ENCODE measurements at regions not wholly inside any gene's neighbourhood (a gene's known extent, or its start where the extent isn't known, plus 50 kb on each side); places are given as distances from the start of the nearest gene placed in this dataset.
A peak's percentile ranks its signal among the peaks of the same experiment; 100 is the strongest.

DNA sequence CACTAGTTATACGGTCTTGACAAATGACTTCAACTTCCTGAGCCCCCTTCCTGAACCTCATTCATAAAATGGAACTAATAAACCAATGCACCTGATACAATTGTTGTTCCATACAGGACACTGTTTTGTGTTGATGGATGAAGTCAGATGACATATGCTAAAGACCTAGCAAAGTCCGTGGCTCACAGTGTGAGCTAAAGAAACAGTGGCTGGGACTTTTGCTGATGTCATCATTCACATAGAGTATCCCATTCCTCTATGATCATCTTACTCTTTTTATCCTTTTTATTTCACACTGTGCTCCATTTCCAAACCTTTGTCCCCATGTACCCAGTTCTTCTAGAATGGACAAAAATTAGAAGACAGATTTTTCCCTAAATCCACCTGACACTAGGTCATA, 83.7 kb upstream of the KAZN start:
- Histone ChIP-seq H3K9me3 (replicated peaks; ENCODE audit: low read length) (no peaks in the 10 kb centered on the region), H3K4me3 (ENCODE audit: low read length) (no peak overlapping the region), H3K36me3 (ENCODE audit: insufficient read depth, low read length) (no peaks in the 10 kb centered on the region), H3K4me1 (ENCODE audit: control insufficient read depth, insufficient read depth, low read length) (peaks cover 20% of the 10 kb centered on the region), H3K4me2 (ENCODE audit: low read length) (no peak overlapping the region), H3K27me3 (ENCODE audit: control insufficient read depth, insufficient read depth, low read length) (no peaks in the 10 kb centered on the region), H3K9ac (ENCODE audit: low read depth, low read length) (no peak overlapping the region)

DNA sequence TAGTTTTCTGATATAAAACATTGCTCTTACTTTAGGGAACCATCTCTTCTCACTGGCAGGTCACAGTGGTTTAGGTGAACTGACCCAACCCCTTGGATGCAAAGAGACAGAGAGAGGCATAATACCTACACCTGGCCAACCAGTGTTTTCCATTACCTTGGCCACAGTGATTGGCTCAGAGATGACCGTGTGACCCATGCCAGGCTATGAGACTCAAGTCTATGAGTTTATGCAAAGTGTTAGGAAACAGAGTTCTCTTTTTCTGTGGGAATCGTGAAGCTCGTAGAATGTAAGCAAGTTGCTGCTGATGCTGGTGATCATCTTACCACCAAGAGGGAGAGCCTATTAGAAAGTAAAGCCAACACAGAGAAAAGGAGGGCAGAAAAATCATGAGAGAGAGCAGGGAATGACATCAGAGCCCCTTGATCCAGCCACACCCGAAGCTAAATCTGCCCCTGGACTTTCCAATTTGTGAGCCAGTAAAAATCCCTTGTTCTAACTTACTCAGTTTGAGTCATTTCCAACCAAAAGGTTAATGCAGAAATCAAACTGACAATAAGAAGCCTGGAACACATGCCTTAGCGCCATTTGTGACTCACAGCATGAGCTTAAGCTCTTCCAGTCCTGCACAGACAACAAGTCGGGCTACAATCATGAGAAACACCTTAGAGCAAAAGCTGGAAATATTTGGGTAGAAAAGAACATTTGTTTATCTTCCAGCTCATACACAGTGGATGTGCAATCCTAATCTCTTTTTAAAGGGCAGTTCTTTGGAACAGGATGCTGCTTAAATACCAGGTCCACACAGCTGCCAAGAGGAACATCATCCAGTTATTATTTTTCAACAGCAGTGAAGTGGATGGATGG, 81.3 kb upstream of the KAZN start:
- Histone ChIP-seq H3K9me3 (replicated peaks; ENCODE audit: low read length) (no peaks in the 10 kb centered on the region), H3K4me1 (ENCODE audit: control insufficient read depth, insufficient read depth, low read length) (peaks cover 44% of the 10 kb centered on the region), H3K4me3 (ENCODE audit: low read length) (no peak overlapping the region), H3K9ac (ENCODE audit: low read depth, low read length) (peak overlapping the region; percentile 66), H3K27me3 (ENCODE audit: control insufficient read depth, insufficient read depth, low read length) (no peaks in the 10 kb centered on the region), H3K36me3 (ENCODE audit: insufficient read depth, low read length) (no peaks in the 10 kb centered on the region), H3K4me2 (ENCODE audit: low read length) (peak overlapping the region; percentile 50)

DNA sequence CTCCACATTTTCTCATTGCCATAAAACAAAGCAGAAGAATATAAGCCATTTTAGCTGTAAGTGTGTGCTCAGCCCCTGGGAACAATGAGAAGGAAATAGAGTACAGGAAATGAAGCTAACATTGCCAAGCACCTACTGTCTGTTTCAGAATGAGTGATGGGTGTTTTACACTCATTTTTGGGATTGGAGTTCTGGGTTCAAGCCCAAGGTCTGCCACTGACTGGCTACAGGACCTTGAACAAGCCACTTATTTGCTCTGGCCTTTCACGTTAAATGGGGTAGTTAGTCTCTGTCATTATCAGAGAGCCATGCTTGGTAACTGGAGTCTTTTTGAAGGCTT, 80.7 kb upstream of the KAZN start:
- Histone ChIP-seq H3K4me1 (ENCODE audit: control insufficient read depth, insufficient read depth, low read length) (peaks cover 50% of the 10 kb centered on the region), H3K4me3 (ENCODE audit: low read length) (peak overlapping the region; percentile 23), H3K4me2 (ENCODE audit: low read length) (peak overlapping the region; percentile 50), H3K9ac (ENCODE audit: low read depth, low read length) (peak overlapping the region; percentile 66), H3K9me3 (replicated peaks; ENCODE audit: low read length) (no peaks in the 10 kb centered on the region), H3K36me3 (ENCODE audit: insufficient read depth, low read length) (no peaks in the 10 kb centered on the region), H3K27me3 (ENCODE audit: control insufficient read depth, insufficient read depth, low read length) (no peaks in the 10 kb centered on the region)

DNA sequence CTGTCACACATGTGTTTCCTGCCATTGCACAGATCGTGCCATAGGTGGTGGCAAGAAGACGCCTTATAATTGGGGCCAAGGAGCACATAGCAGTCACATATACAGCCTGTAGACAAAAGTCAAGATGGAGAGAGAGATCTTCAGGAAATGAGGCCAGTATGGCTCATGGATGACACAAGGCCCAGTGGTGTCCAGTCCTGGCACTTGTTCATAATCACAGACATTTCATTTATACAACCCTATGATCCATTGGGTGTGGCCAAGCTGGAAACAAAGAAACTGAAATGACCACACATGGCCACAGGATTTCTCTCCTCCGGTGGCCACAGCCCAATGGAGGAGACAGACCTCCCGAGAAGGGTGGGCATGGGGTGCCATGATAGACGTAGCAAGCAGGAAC, 78.5 kb upstream of the KAZN start:
- Histone ChIP-seq H3K4me1 (ENCODE audit: control insufficient read depth, insufficient read depth, low read length) (peaks cover 56% of the 10 kb centered on the region), H3K27me3 (ENCODE audit: control insufficient read depth, insufficient read depth, low read length) (no peaks in the 10 kb centered on the region), H3K9ac (ENCODE audit: low read depth, low read length) (no peak overlapping the region), H3K9me3 (replicated peaks; ENCODE audit: low read length) (no peaks in the 10 kb centered on the region), H3K4me3 (ENCODE audit: low read length) (no peak overlapping the region), H3K4me2 (ENCODE audit: low read length) (no peak overlapping the region), H3K36me3 (ENCODE audit: insufficient read depth, low read length) (no peaks in the 10 kb centered on the region)

DNA sequence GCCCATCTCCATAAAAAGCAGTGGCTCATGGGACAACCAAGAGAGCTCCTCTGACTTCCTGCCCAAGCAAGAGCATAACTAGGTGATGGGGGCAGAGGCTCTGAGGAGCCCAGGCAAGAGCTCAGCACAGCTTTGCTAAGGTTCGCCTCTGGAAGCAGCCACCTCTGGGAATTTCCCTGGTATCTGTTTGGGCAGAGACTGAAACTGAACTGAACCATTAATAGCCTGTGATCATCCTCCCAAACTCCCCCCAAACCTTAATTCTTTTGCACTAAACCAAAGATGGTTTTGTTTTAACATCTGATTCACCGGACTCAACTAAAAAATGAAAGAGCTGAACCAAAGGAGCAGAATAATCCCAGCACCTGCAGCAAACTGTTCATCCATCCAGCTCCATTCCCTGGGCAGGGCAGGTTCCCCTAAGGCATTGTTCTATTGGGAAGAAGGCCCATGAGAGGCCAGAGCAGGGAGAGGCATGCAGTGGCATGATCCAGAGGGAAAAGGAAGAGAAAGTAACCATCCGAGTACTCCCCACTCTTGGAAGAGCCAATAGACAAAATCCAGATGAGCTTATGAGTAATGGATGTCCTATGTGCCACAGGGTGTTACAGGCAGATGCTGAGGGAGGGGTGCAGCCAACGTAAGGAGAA, 77.8 kb upstream of the KAZN start:
- Histone ChIP-seq H3K4me2 (ENCODE audit: low read length) (no peak overlapping the region), H3K4me3 (ENCODE audit: low read length) (no peak overlapping the region), H3K9ac (ENCODE audit: low read depth, low read length) (no peak overlapping the region), H3K4me1 (ENCODE audit: control insufficient read depth, insufficient read depth, low read length) (peaks cover 56% of the 10 kb centered on the region), H3K27me3 (ENCODE audit: control insufficient read depth, insufficient read depth, low read length) (no peaks in the 10 kb centered on the region), H3K36me3 (ENCODE audit: insufficient read depth, low read length) (no peaks in the 10 kb centered on the region), H3K9me3 (replicated peaks; ENCODE audit: low read length) (no peaks in the 10 kb centered on the region)

DNA sequence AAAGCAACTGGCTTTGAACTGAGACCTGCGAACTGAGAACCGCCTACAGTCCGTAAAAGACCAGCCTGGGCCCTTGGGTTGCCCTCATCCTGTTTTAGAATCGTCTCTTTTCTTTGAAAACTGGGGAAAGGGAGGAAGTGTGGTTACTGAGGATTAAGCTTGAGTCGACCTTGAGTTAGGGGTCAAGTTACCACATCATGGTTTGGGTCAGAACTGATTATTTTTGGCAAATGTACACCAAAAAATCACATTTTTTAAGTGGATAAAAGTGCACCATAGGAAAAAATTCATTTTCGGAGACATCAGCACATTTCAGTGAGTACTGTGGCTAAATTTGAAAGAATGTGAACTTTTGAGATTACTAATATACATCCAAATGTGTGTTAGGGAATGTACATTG, 76.9 kb upstream of the KAZN start:
- Histone ChIP-seq H3K4me1 (ENCODE audit: control insufficient read depth, insufficient read depth, low read length) (peaks cover 56% of the 10 kb centered on the region), H3K4me2 (ENCODE audit: low read length) (peak overlapping the region; percentile 56), H3K9ac (ENCODE audit: low read depth, low read length) (peak overlapping the region; percentile 51), H3K4me3 (ENCODE audit: low read length) (no peak overlapping the region), H3K27me3 (ENCODE audit: control insufficient read depth, insufficient read depth, low read length) (no peaks in the 10 kb centered on the region), H3K36me3 (ENCODE audit: insufficient read depth, low read length) (no peaks in the 10 kb centered on the region), H3K9me3 (replicated peaks; ENCODE audit: low read length) (no peaks in the 10 kb centered on the region)

DNA sequence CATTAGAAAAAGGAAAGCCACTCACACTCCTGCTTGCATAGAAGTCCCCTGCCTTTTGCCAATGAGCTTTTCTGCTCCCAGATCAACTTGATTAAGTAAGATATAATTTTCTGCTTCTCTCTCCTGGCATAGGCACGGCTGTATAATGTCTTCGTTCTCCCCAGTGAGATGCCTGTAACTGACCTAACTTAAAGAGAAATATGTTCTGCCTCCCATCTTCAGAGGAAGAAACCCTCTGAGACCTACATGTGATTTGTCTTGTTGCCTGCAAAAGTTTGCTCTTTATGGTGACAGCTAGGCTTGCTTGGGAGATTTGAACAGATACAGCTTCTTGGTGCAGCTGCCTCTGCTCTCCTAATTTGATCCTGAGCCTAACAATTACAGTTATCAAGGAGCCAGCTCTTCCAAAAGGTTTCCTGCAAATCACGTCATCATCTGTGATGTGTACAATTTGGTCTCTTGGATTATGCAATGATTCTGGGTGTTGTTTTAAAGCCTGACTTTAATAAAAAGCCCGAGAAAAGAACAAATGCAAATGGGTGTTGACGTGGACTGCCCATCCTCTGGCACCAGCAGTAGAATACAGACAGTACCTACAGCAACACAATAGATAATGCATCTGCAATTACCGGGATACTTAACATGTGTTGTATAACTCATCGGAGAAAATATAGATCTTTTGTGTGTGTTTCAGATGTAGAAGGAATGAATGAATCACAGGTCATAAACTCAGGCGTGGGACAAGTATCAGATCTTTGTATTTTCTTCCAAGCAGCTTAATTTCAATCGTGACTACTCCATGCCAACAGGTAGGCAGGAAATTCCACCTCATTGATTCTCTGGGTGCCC, 76.2 kb upstream of the KAZN start:
- H3K4me3 ChIP-seq (ENCODE audit: low read length) = no peak overlapping the region
- no peaks in the 10 kb centered on the region for H3K27me3 ChIP-seq (ENCODE audit: control insufficient read depth, insufficient read depth, low read length)
- H3K9ac ChIP-seq (ENCODE audit: low read depth, low read length) = peak overlapping the region; percentile 51
- no peaks in the 10 kb centered on the region for H3K9me3 ChIP-seq (replicated peaks; ENCODE audit: low read length)
- H3K4me1 ChIP-seq (ENCODE audit: control insufficient read depth, insufficient read depth, low read length) = peaks cover 51% of the 10 kb centered on the region
- H3K4me2 ChIP-seq (ENCODE audit: low read length) = peak overlapping the region; percentile 56
- H3K36me3 ChIP-seq (ENCODE audit: insufficient read depth, low read length) = no peaks in the 10 kb centered on the region

DNA sequence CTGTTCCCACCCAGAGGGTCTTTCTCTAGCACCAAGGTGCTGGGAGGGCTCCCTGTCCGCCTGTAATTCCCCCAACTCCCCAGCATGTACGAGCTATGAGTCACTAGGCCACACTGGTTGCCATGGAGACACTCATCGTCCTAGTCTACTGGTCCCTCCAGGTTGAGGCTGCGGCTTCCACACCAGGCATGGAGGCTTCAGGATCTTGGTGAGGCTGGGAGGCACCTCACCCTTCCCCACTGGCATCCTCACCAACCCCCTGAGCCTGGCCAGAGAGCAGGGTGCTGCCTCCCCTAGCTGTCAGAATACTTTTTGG, 75.6 kb upstream of the KAZN start:
- Histone ChIP-seq H3K4me2 (ENCODE audit: low read length) (peak overlapping the region; percentile 56), H3K4me1 (ENCODE audit: control insufficient read depth, insufficient read depth, low read length) (peaks cover 47% of the 10 kb centered on the region), H3K9ac (ENCODE audit: low read depth, low read length) (peak overlapping the region; percentile 51), H3K4me3 (ENCODE audit: low read length) (no peak overlapping the region), H3K9me3 (replicated peaks; ENCODE audit: low read length) (no peaks in the 10 kb centered on the region), H3K27me3 (ENCODE audit: control insufficient read depth, insufficient read depth, low read length) (no peaks in the 10 kb centered on the region), H3K36me3 (ENCODE audit: insufficient read depth, low read length) (no peaks in the 10 kb centered on the region)

DNA sequence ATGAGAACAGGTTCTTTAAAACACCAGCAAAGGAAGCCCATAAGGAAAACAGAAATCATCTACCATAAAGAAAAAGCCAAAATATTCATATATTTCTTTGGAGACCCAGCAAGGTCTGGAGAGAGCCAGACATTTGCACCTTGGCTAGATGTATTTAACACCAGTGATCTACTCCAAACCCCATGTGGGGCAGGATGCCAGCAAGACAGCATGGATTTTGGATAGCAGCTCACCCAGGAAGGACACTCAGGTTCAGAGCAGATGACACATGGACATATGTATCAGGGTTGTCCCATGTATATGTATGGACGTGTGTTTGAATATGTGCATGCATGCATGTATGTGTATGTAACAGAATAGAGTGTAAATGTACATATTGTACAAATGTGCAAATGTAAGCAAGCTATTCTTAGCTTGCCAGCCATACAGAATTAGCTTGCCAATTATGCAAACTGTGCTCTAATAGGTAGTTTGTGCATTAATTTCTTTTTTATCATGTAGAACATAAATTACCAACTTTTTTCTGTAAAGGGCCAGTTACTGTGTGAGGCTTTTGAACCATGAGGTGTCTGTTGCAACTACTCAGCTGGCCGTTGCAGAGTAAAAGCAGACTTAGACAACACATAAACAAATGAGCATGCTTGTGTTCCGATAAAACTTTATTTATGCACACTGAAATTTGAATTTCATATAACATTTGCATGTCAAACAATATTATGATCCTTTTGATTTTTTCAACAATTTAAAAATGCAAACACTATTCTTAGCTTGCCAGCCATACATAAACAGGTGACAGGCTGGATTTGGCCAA, 73.5 kb upstream of the KAZN start:
- Histone ChIP-seq H3K9me3 (replicated peaks; ENCODE audit: low read length) (no peaks in the 10 kb centered on the region), H3K4me2 (ENCODE audit: low read length) (no peak overlapping the region), H3K36me3 (ENCODE audit: insufficient read depth, low read length) (no peaks in the 10 kb centered on the region), H3K27me3 (ENCODE audit: control insufficient read depth, insufficient read depth, low read length) (no peaks in the 10 kb centered on the region), H3K4me1 (ENCODE audit: control insufficient read depth, insufficient read depth, low read length) (peaks cover 34% of the 10 kb centered on the region), H3K9ac (ENCODE audit: low read depth, low read length) (no peak overlapping the region), H3K4me3 (ENCODE audit: low read length) (no peak overlapping the region)

DNA sequence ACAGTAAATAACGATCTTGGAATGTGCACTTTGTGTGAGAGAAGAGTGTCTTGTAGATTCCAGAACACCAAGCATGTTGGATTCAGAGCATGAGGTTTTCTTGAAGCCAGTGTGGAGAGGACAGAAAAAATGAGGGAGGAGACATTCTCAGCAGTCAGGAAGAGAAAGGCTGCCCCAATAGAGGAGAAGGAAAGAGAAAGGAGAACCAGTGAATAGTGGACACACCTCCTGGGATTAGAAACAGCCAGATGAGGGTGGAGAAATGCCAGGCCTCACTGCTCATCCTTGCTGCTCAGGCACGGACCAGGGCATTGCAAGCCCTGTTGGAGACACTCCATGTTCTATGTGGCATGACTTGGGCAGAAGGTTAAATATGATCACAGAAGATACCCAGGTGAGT, 69.0 kb upstream of the KAZN start:
- Histone ChIP-seq H3K4me1 (ENCODE audit: control insufficient read depth, insufficient read depth, low read length) (no peaks in the 10 kb centered on the region), H3K4me3 (ENCODE audit: low read length) (no peak overlapping the region), H3K27me3 (ENCODE audit: control insufficient read depth, insufficient read depth, low read length) (no peaks in the 10 kb centered on the region), H3K4me2 (ENCODE audit: low read length) (no peak overlapping the region), H3K9ac (ENCODE audit: low read depth, low read length) (no peak overlapping the region), H3K36me3 (ENCODE audit: insufficient read depth, low read length) (no peaks in the 10 kb centered on the region), H3K9me3 (replicated peaks; ENCODE audit: low read length) (no peaks in the 10 kb centered on the region)

DNA sequence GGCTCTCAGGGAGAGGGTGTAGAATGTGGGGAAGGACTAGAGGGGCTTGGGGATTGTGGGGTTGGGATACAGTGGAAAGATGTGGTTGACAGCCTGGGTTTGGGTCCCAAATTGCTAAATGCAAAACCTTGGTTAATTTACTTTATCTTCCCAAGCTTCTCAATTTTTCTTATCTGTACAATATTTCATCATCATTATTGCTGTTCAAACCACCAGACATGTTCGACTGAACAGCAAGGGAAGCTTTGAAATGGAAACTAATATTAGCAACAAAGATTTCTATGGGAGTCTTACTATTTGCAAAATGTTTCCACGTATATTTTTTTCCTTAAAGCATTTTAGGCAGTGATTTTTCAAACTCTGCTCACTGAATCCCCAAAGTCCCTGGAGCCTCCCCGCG, 67.0 kb upstream of the KAZN start:
- Histone ChIP-seq H3K9ac (ENCODE audit: low read depth, low read length) (no peak overlapping the region), H3K4me3 (ENCODE audit: low read length) (no peak overlapping the region), H3K4me1 (ENCODE audit: control insufficient read depth, insufficient read depth, low read length) (no peaks in the 10 kb centered on the region), H3K4me2 (ENCODE audit: low read length) (no peak overlapping the region), H3K27me3 (ENCODE audit: control insufficient read depth, insufficient read depth, low read length) (no peaks in the 10 kb centered on the region), H3K9me3 (replicated peaks; ENCODE audit: low read length) (no peaks in the 10 kb centered on the region), H3K36me3 (ENCODE audit: insufficient read depth, low read length) (no peaks in the 10 kb centered on the region)

Data from skeletal muscle satellite cell (primary cell).